GM12874 (cell line): ENCODE measurements at regions not wholly inside any gene's neighbourhood (a gene's known extent, or its start where the extent isn't known, plus 50 kb on each side); places are given as distances from the start of the nearest gene placed in this dataset.

Source experiments
- TF ChIP-seq, protein P1 (sequence below): IDR thresholded peaks from 2 replicates; pipeline ENCODE4 v1.5.1; 2011; ENCODE audit warnings: low read depth, mild to moderate bottlenecking, control low read depth, low read length, moderate library complexity; ENCODE audit not compliant: insufficient read depth

DNA sequence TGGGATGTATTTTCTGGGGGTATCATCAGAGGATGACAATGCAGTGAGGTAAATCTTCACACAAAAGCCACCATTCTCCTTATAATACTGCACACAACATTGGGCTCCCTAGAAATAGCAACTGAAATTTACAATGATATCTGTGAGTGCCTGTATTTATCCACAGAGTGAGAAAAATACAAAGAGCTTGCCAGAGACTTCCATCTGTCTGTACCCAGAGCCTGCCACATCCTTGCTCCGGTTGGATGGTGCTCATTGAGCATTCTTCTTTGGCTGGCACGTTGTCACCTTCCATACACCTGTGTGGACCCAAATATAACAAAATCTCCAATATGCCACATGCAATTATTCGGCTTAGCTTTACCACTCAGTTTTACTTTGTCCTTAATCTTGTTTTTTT lies 189.5 kb upstream of the UFM1 start:
- TF ChIP-seq, protein P1, sequence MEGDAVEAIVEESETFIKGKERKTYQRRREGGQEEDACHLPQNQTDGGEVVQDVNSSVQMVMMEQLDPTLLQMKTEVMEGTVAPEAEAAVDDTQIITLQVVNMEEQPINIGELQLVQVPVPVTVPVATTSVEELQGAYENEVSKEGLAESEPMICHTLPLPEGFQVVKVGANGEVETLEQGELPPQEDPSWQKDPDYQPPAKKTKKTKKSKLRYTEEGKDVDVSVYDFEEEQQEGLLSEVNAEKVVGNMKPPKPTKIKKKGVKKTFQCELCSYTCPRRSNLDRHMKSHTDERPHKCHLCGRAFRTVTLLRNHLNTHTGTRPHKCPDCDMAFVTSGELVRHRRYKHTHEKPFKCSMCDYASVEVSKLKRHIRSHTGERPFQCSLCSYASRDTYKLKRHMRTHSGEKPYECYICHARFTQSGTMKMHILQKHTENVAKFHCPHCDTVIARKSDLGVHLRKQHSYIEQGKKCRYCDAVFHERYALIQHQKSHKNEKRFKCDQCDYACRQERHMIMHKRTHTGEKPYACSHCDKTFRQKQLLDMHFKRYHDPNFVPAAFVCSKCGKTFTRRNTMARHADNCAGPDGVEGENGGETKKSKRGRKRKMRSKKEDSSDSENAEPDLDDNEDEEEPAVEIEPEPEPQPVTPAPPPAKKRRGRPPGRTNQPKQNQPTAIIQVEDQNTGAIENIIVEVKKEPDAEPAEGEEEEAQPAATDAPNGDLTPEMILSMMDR = no peak

GRCh38 chr13:38159710-38160109 lies 189.9 kb upstream of the UFM1 start:
- TF ChIP-seq, protein P1 = no peak

DNA sequence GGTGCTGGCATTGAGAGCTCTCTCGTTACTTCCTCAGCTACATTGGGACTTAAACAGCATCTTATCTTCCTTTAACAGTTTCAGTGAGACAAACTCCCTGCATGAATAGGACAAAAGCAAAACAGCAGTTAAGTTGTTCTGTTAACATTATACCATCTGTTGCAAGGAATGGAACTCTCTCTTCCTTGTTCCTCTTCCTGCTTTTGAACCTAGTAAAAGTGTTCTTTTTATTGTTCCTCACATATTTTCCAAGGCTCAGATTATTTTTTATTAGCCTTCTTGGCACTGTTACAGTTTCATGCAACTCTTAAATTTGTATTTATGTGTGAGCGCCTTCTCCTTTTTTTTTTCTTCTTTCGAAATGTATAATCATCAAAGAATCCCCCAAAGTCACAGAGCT lies 202.6 kb upstream of the UFM1 start:
- TF ChIP-seq, protein P1 = no peak

- TF ChIP-seq, protein P1 = no peak
Observed at GRCh38 chr13:38141792-38142191, 207.9 kb upstream of the UFM1 start.

DNA sequence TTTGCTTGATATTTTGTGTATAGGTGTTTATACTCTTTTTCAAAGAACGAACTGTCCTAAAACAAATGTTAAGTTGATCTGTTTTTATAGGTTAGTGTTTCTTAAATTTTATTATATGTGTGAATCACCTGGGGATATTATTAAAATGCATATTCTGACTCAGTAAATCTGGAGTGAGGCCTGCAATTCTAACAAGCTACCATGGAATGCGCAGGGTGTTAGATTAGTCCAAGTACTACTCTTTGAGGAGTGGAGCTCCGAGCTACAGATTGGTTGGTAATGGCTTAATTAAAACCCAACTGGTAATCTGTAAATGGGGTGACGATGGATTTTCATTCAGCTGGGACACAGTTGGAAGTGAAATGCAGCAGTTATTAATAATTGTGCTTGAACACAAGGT lies 214.1 kb upstream of the UFM1 start:
- TF ChIP-seq, protein P1 = no peak

GRCh38 chr13:38121267-38121666 lies 228.4 kb upstream of the UFM1 start:
- TF ChIP-seq, protein P1 = no peak

GRCh38 chr13:38103851-38104250 lies 234.3 kb upstream of the TRPC4 start:
- TF ChIP-seq, protein P1 = no peak

DNA sequence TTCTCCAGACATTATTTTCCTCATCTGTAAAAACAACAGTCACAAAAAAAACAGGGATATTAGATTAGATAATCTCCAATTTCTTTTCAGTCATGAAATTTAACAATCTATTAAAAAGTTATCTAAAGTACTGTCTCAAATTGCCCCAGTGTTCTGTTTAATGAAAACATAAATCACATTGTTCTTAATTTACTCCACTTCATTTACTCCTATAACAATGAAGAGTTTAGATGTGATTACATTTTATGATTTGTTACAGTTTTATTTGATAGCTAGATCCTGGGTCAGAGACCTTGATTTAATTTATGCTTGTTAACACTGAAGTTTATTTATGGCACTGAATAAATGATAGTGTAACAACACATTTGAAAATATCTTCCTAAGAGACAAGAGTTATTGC lies 230.2 kb upstream of the TRPC4 start:
- TF ChIP-seq, protein P1 = no peak
